Muscle of leg (tissue), 3 donors: ENCODE measurements at regions not wholly inside any gene's neighbourhood (a gene's known extent, or its start where the extent isn't known, plus 50 kb on each side); places are given as distances from the start of the nearest gene placed in this dataset.
A peak's percentile ranks its signal among the peaks of the same experiment; 100 is the strongest.

Experiments used
- DNase-seq: peaks from one replicate; pipeline ENCODE4 v3.0.0; 2013
- H3K27ac ChIP-seq: one replicate; pipeline ENCODE4 v1.5.1; 2013; ENCODE audit warnings: mild to moderate bottlenecking, low read length, control low read depth
- H3K27me3 ChIP-seq: one replicate; pipeline ENCODE4 v1.6.1; 2013; ENCODE audit warnings: low read length; ENCODE audit not compliant: control insufficient read depth, insufficient read depth
- H3K36me3 ChIP-seq: one replicate; pipeline ENCODE4 v1.6.1; 2013; ENCODE audit warnings: low read length; ENCODE audit not compliant: control insufficient read depth, insufficient read depth
- H3K4me1 ChIP-seq: one replicate; pipeline ENCODE4 v1.6.1; 2013; ENCODE audit warnings: low read length; ENCODE audit not compliant: control insufficient read depth, insufficient read depth
- H3K4me3 ChIP-seq: one replicate; pipeline ENCODE4 v1.5.1; 2013; ENCODE audit warnings: low read length, control low read depth
- H3K9me3 ChIP-seq: replicated peaks from 2 replicates; pipeline ENCODE4 v1.6.1; 2013; ENCODE audit warnings: low read depth, low read length; ENCODE audit not compliant: control insufficient read depth
- WGBS: methylation state at CpG from one replicate; pipeline ENCODE4 v1.1.5; 2013; ENCODE audit warnings: missing lambda C conversion rate; ENCODE audit not compliant: insufficient coverage; 5-methylcytosine and 5-hydroxymethylcytosine counted together

GRCh38 chr3:24899901-24900603, 405.4 kb upstream of the THRB start:
- Histone ChIP-seq H3K27me3 (no peaks in the 10 kb centered on the region), H3K36me3 (no peaks in the 10 kb centered on the region), H3K4me1 (no peaks in the 10 kb centered on the region), H3K4me3 (no peak overlapping the region), H3K27ac (no peak overlapping the region), H3K9me3 (no peaks in the 10 kb centered on the region)
- no peak for DNase-seq
- WGBS: 88% methylated on average over 1 of the region's 4 CpGs

DNA sequence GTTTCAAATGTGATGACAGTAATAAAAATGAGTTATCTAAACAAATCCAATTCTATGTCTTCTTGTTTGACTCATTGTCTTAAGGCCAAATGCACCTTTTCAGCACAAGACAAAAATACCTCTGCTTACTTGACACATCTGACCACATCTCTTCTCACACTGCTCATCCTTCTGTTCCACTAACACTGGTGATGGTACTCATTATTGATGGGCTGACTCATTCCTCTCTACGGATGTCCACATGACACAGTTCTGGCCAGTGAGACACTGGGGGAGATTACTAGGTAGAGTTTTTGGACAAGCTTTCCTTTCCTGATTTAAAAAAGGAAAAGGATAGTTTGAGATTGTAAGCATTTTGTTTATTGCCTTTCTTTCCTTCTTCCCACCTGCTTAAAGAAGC, 410.6 kb upstream of the THRB start:
- Histone ChIP-seq H3K4me3 (no peak overlapping the region), H3K36me3 (no peaks in the 10 kb centered on the region), H3K9me3 (no peaks in the 10 kb centered on the region), H3K27me3 (no peaks in the 10 kb centered on the region), H3K27ac (no peak overlapping the region), H3K4me1 (no peaks in the 10 kb centered on the region)
- no peak for DNase-seq
- WGBS: no CpG with 5 or more reads among the region's 1 CpG

DNA sequence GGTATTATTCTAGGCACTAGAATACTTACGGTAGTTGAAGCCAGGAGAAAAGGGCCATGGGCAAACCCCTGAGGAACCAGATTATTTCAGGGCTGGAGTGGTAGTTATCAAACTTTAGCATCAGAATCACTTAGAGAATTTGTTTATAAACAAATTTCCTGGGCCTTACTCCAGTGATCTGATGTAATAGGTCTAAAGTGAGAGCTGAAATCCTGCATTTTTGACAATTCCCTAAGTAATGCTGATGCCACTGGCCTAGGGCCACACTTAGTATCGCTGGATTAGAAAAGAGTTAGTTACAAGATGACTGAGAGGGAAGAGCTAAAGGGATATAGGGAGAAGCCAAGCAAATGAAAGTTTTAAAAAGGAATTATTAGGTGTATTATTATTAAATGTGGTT, 412.5 kb upstream of the THRB start:
- no peaks in the 10 kb centered on the region for H3K27me3 ChIP-seq
- H3K27ac ChIP-seq: no peak overlapping the region
- peak; percentile 21 for DNase-seq
- no peak overlapping the region for H3K4me3 ChIP-seq
- WGBS: 71% methylated on average over 1 of the region's 2 CpGs
- H3K36me3 ChIP-seq: no peaks in the 10 kb centered on the region
- no peaks in the 10 kb centered on the region for H3K4me1 ChIP-seq
- H3K9me3 ChIP-seq: no peaks in the 10 kb centered on the region

DNA sequence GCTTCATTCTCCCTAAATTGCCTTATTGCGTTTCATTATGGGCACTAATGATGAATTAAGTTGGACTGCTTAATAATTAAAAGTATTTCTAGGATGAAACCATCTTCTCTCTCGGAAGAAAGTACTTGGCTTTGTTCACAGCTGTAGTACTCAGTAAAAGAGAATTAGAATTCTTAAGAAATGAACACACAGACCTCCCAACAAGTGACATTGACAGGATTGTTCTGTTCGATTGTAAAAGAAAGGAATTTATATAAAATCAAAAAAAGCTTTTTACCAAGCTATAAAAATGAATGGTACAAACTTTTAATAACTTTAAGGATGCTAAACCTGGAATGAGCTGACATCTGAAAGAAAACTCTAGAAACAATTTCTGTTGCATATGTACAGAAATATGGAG, 416.4 kb upstream of the THRB start:
- Histone ChIP-seq H3K27ac (no peak overlapping the region), H3K27me3 (no peaks in the 10 kb centered on the region), H3K9me3 (no peaks in the 10 kb centered on the region), H3K4me3 (no peak overlapping the region), H3K36me3 (no peaks in the 10 kb centered on the region), H3K4me1 (no peaks in the 10 kb centered on the region)
- no peak for DNase-seq
- no CpG with 5 or more reads among the region's 3 CpGs for WGBS

DNA sequence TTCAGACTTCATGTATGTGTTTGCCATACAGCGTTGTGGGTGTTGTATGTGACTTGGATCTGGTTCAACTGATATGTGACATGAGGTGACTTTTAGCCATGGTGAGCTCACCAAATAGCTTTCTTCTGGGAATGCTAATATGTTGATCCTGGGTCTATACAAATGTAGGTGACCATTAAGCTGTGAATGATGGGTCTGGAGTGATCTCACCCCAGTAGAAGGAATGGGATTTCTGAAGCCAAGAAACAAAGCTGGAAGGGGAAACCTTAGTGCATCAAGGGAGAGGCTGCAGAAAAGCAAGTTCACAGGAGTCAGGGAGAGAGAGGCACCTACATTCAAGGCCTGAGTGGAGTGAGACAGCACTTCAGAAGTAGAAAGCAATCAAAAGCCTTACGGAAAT, 421.0 kb upstream of the THRB start:
- no peak for DNase-seq
- 86% methylated on average over 1 of the region's 2 CpGs for WGBS
- Histone ChIP-seq H3K27me3 (no peaks in the 10 kb centered on the region), H3K36me3 (no peaks in the 10 kb centered on the region), H3K4me3 (no peak overlapping the region), H3K27ac (no peak overlapping the region), H3K4me1 (no peaks in the 10 kb centered on the region), H3K9me3 (no peaks in the 10 kb centered on the region)

- H3K9me3 ChIP-seq: no peaks in the 10 kb centered on the region
- no CpG with 5 or more reads among the region's 5 CpGs for whole genome bisulfite sequencing
- no peaks in the 10 kb centered on the region for H3K4me1 ChIP-seq
- H3K36me3 ChIP-seq: no peaks in the 10 kb centered on the region
- H3K4me3 ChIP-seq: no peak overlapping the region
- no peak overlapping the region for H3K27ac ChIP-seq
- no peak for DNase-seq
- H3K27me3 ChIP-seq: no peaks in the 10 kb centered on the region
Observed at GRCh38 chr3:24917908-24918307, 423.3 kb upstream of the THRB start.

DNA sequence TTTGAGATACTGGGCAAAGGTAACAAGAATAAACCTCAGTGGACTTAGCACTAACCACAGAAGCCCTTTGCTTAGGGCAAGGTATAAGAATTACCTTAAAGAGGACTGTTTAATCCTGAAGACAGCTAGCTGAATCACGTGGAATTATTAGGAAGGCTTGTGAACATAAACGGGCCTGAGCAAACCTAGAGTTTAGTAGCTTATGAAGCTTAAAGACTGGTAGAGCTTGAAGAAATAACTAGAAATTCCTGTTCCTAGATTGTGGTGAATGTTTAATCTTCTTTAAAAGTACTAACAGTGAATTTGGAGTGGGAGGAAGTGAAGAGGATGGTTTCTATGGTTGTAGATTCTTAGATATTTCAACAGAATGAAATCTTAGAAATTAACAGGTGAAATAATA, 428.9 kb upstream of the THRB start:
- Histone ChIP-seq H3K27me3 (no peaks in the 10 kb centered on the region), H3K4me1 (no peaks in the 10 kb centered on the region), H3K9me3 (no peaks in the 10 kb centered on the region), H3K36me3 (no peaks in the 10 kb centered on the region), H3K27ac (no peak overlapping the region), H3K4me3 (no peak overlapping the region)
- WGBS: no CpG with 5 or more reads among the region's 2 CpGs
- DNase-seq: no peak

GRCh38 chr3:24929521-24929920, 434.9 kb upstream of the THRB start:
- Histone ChIP-seq H3K9me3 (no peaks in the 10 kb centered on the region), H3K4me3 (no peak overlapping the region), H3K36me3 (no peaks in the 10 kb centered on the region), H3K27me3 (no peaks in the 10 kb centered on the region), H3K27ac (no peak overlapping the region), H3K4me1 (no peaks in the 10 kb centered on the region)
- DNase-seq: no peak
- WGBS: no CpG with 5 or more reads among the region's 1 CpG

DNA sequence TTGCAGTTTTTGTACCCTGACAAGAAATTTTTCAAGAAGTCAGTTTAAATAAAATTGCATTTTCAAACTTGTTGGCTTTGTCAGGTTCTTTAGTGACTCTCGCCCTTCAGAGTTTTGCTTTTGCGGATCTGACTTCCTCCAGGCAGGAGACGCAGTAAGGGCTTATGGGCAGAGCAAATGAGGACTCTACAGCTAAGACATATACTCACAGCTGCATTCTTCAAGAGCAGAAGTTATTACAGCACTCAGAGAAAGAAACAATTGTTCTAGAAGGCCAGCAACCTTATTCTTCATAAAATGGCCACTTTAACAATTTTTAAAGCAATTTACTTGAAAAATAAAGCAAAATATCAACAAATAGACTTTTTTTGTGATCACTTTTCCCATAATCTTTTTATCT, 438.8 kb upstream of the THRB start:
- H3K4me3 ChIP-seq: no peak overlapping the region
- DNase-seq: no peak
- H3K9me3 ChIP-seq: no peaks in the 10 kb centered on the region
- H3K27ac ChIP-seq: no peak overlapping the region
- no peaks in the 10 kb centered on the region for H3K4me1 ChIP-seq
- no peaks in the 10 kb centered on the region for H3K36me3 ChIP-seq
- WGBS: 72% methylated on average over 2 of the region's 3 CpGs
- no peaks in the 10 kb centered on the region for H3K27me3 ChIP-seq

DNA sequence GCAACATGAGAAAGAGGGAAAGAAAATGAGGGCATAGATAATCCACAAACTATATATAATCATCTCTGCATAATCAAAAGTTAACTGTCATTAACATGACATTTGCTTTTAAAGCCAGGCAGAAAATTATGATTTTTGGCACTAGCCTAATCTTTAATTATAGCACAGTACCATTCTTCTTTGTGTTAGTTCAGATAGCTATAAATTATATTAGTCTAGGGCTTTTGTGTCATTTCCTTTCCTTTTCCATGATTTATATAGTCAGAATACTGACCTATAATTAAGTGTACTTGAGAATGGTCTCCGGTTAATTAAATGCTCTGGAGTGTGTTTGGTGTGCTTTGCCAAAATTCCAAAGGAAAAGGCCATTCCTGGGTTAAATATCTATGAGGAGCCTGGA, 441.9 kb upstream of the THRB start:
- WGBS: no CpG with 5 or more reads among the region's 1 CpG
- Histone ChIP-seq H3K4me3 (no peak overlapping the region), H3K4me1 (no peaks in the 10 kb centered on the region), H3K27me3 (no peaks in the 10 kb centered on the region), H3K9me3 (no peaks in the 10 kb centered on the region), H3K36me3 (no peaks in the 10 kb centered on the region), H3K27ac (no peak overlapping the region)
- DNase-seq: no peak

DNA sequence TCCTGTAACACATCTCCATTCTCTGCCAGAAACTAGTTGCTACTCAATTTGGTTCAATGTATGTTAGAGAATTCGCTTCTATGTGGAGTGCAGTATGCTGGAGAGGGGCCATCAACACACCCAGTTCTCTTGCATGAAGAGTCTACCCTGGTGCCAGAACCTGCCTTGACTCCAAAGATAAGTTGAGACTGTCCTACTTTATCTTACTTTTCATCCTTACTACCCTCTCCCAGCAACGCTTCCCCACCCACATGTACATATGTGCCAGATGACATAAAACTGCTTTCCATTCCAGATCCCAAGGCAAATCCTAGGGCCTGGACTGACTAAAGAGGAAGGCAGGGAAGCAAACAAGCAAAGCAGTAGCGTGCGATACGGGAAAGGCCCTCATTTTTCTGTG, 442.6 kb upstream of the THRB start:
- Histone ChIP-seq H3K4me3 (no peak overlapping the region), H3K36me3 (no peaks in the 10 kb centered on the region), H3K4me1 (no peaks in the 10 kb centered on the region), H3K27ac (no peak overlapping the region), H3K27me3 (no peaks in the 10 kb centered on the region), H3K9me3 (no peaks in the 10 kb centered on the region)
- peak; percentile 74 for DNase-seq
- 47% methylated on average over 4 of the region's 5 CpGs for WGBS
